ENCODE measurements at regions not wholly inside any gene's neighbourhood (a gene's known extent, or its start where the extent isn't known, plus 50 kb on each side); places are given as distances from the start of the nearest gene placed in this dataset.

GRCh38 chr11:37695283-37695682 lies 1097.2 kb upstream of the RAG2 start:
- no peak for DNase-seq
- Mint-ChIP-seq H3K27me3 (ENCODE audit: unreplicated experiment) (no peaks in the 10 kb centered on the region), H3K9me3 (ENCODE audit: low read depth, unreplicated experiment) (peaks cover 6% of the 10 kb centered on the region), H3K27ac (ENCODE audit: unreplicated experiment) (no peak overlapping the region), H3K4me3 (ENCODE audit: low read depth, unreplicated experiment) (no peak overlapping the region), H3K36me3 (ENCODE audit: insufficient read depth, unreplicated experiment) (no peaks in the 10 kb centered on the region), H3K4me1 (ENCODE audit: low read depth, unreplicated experiment) (no peaks in the 10 kb centered on the region)
- TF ChIP-seq CTCF (IDR thresholded peaks at IDR 0.05; ENCODE audit: unreplicated experiment) = no peak
- intact Hi-C loops (cut with micrococcal nuclease; ENCODE audit: unreplicated experiment) = no loop called here
- no TSS peak for BruUV-seq (replicated peaks)
- CTCF ChIA-PET = interaction anchor here (0.5 kb wide), 1 partner anchor 472 kb away, joined by 3 read pairs; no protein-coding TSS in a partner anchor

GRCh38 chr11:37689951-37690350 lies 1091.9 kb upstream of the RAG2 start:
- no peak for DNase-seq
- CTCF ChIA-PET = no interaction called here
- intact Hi-C loops (cut with micrococcal nuclease; ENCODE audit: unreplicated experiment) = no loop called here
- no TSS peak for BruUV-seq (replicated peaks)
- peaks cover 6% of the 10 kb centered on the region for H3K9me3 Mint-ChIP-seq (ENCODE audit: low read depth, unreplicated experiment)
- no peaks in the 10 kb centered on the region for H3K36me3 Mint-ChIP-seq (ENCODE audit: insufficient read depth, unreplicated experiment)
- no peak for TF ChIP-seq CTCF (IDR thresholded peaks at IDR 0.05; ENCODE audit: unreplicated experiment)
- no peaks in the 10 kb centered on the region for H3K4me1 Mint-ChIP-seq (ENCODE audit: low read depth, unreplicated experiment)
- H3K4me3 Mint-ChIP-seq (ENCODE audit: low read depth, unreplicated experiment) = no peak overlapping the region
- no peaks in the 10 kb centered on the region for H3K27me3 Mint-ChIP-seq (ENCODE audit: unreplicated experiment)
- no peak overlapping the region for H3K27ac Mint-ChIP-seq (ENCODE audit: unreplicated experiment)

- TF ChIP-seq CTCF (IDR thresholded peaks at IDR 0.05; ENCODE audit: unreplicated experiment) = no peak
- Mint-ChIP-seq H3K4me1 (ENCODE audit: low read depth, unreplicated experiment) (no peaks in the 10 kb centered on the region), H3K4me3 (ENCODE audit: low read depth, unreplicated experiment) (no peak overlapping the region), H3K27ac (ENCODE audit: unreplicated experiment) (no peak overlapping the region), H3K27me3 (ENCODE audit: unreplicated experiment) (no peaks in the 10 kb centered on the region), H3K9me3 (ENCODE audit: low read depth, unreplicated experiment) (peaks cover 1% of the 10 kb centered on the region), H3K36me3 (ENCODE audit: insufficient read depth, unreplicated experiment) (no peaks in the 10 kb centered on the region)
- CTCF ChIA-PET = no interaction called here
- no TSS peak for BruUV-seq (replicated peaks)
- no peak for DNase-seq
- intact Hi-C loops (cut with micrococcal nuclease; ENCODE audit: unreplicated experiment) = no loop called here
These were observed 1090.4 kb upstream of the RAG2 start for GRCh38 chr11:37688456-37688855.

- Mint-ChIP-seq H3K36me3 (ENCODE audit: insufficient read depth, unreplicated experiment) (no peaks in the 10 kb centered on the region), H3K27me3 (ENCODE audit: unreplicated experiment) (no peaks in the 10 kb centered on the region), H3K4me3 (ENCODE audit: low read depth, unreplicated experiment) (no peak overlapping the region), H3K27ac (ENCODE audit: unreplicated experiment) (no peak overlapping the region), H3K4me1 (ENCODE audit: low read depth, unreplicated experiment) (no peaks in the 10 kb centered on the region), H3K9me3 (ENCODE audit: low read depth, unreplicated experiment) (no peaks in the 10 kb centered on the region)
- CTCF ChIA-PET = no interaction called here
- DNase-seq = no peak
- no peak for TF ChIP-seq CTCF (IDR thresholded peaks at IDR 0.05; ENCODE audit: unreplicated experiment)
- intact Hi-C loops (cut with micrococcal nuclease; ENCODE audit: unreplicated experiment) = no loop called here
- no TSS peak for BruUV-seq (replicated peaks)
These were observed 1089.1 kb upstream of the RAG2 start for GRCh38 chr11:37687130-37687529.

GRCh38 chr11:37671321-37671720 lies 1073.3 kb upstream of the RAG2 start:
- Mint-ChIP-seq H3K4me1 (ENCODE audit: low read depth, unreplicated experiment) (no peaks in the 10 kb centered on the region), H3K4me3 (ENCODE audit: low read depth, unreplicated experiment) (no peak overlapping the region), H3K27ac (ENCODE audit: unreplicated experiment) (no peak overlapping the region), H3K27me3 (ENCODE audit: unreplicated experiment) (no peaks in the 10 kb centered on the region), H3K36me3 (ENCODE audit: insufficient read depth, unreplicated experiment) (no peaks in the 10 kb centered on the region), H3K9me3 (ENCODE audit: low read depth, unreplicated experiment) (no peaks in the 10 kb centered on the region)
- CTCF ChIA-PET = no interaction called here
- no peak for DNase-seq
- BruUV-seq (replicated peaks) = no TSS peak
- no peak for TF ChIP-seq CTCF (IDR thresholded peaks at IDR 0.05; ENCODE audit: unreplicated experiment)
- intact Hi-C loops (cut with micrococcal nuclease; ENCODE audit: unreplicated experiment) = no loop called here

All from Calu3 (cell line).